ENCODE measurements at regions not wholly inside any gene's neighbourhood (a gene's known extent, or its start where the extent isn't known, plus 50 kb on each side); places are given as distances from the start of the nearest gene placed in this dataset.

DNA sequence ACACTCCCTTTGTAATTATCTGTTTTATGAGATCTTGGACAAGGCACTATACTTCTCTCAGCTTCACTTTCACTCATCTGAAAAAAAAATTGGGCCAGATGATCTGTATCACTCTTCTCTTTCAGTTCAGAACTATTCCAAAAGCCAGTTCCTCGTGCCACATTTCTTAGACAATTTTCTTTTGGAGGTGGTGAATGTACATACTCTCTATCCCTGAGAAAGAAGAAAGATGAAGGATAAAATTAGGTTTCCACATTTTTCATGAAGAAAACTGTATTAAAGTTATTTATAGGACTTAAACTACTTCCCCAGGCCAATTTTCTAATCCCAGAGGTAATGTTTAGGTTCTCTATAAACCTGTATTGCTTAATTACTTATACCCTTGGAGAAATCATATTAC is 171.6 kb downstream of the SLC6A15 start:
- DNase-seq (ENCODE audit: low spot score): no peak

DNA sequence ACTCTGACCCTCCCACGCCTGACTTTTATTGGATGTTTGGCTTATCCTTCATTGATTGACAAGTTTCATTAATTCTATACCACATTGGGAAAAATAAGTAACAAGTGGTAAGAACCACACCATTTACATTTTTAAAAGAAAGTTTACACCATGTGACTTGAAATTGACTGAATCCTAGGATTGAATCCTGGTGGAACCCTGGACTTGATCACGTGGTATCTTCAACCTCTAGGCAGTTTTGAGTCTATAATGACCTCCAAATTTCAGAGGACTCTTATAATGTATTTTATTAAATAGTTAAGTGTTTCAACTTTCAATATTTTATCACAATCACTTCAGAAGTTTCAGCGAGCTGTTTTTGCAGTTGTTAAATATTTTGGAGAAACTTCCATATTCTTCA is 172.0 kb downstream of the SLC6A15 start:
- DNase-seq (ENCODE audit: low spot score): no peak

DNA sequence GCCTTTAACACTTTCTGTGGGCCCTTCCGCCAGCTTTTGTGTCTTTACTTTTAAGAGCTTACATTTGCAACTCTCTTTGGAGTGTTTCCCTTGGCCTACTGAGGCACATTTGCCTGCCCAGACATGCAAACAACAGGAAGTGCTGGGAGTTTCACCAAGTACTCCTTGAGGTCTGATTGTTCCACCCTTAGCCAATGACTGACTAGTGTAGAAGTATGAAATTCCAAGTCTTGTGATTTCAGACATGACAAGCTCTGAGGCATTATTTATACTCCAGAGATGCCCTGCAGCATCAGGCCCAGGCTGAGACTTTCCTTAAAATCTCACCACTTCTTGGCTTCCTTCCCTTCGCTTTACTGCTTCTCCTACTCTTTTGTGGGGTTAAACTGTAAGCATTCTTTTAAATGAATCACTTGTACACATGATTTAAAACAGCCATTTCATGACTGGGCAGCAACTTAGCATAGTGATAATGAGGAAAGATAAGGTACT is 174.1 kb downstream of the SLC6A15 start:
- DNase-seq (ENCODE audit: low spot score): no peak

DNA sequence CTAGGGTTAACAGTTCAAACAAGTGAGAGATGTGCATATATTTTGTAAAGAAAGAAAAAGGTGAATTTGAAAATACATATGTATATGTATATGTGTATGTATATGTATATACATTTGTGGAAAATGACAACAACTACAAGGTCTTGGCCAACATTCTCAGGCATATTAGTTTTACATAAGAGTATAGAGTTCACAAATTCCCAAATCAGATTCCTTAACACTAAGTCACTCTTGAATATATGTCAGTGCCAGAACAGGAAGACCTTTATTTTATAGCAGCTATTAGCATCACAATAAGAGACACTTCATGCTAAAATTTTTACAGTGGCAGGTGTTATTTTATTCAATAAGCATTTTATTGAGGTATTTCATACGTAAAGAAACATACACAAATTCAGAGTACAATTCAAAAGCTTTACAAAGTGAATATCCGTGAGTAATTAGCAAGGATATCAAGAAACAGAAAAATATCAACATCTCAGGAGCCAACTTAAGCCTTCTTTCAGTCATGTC is 179.7 kb downstream of the SLC6A15 start:
- DNase-seq (ENCODE audit: low spot score): no peak

DNA sequence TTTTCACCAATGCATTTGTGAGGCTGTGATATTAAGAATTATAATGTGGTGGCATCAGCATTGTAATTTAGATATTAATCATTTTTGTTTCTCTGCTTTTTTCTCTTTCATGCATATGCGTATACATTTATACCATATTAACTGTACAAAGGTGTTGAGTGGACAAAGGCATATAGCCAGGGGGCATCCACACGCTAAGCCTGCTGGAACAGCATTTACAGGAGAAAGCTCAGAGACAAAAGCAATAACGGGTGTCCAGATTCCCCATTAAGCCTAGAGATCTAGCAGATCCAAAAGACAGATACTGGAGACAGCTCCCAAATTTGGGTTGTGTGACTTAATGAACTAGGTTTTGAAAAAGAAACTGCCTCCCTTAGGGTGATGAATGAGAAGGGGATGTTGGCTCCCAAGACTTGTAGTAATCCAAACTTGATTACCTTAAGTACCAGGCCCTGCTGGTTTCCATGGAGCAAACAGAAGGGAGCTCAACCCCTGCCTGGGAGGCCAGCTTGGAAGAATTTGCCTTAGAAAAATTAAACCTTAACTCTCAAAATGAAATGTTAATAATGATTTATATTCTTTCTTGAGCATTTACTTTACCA is 181.9 kb downstream of the SLC6A15 start:
- DNase-seq (ENCODE audit: low spot score): no peak

DNA sequence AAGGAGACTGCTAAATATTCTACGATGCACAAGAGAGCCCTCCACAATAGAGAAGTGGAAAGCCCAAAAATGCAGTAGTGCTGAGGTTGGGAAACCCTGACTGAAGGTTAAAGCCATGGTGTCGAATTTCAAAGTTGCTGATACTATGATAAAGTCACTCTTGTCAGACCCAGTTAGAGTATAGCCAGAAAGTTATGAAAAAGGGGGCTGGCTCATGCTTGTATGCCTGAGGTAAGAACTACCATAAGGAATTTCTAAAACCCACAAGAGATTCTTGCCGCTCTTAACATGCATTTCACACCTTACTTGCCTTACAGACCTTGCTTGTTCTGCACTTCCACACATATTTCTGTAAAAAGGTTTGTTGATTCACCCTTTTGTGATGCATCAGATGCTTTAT is 184.6 kb downstream of the SLC6A15 start:
- no peak for DNase-seq (ENCODE audit: low spot score)

DNA sequence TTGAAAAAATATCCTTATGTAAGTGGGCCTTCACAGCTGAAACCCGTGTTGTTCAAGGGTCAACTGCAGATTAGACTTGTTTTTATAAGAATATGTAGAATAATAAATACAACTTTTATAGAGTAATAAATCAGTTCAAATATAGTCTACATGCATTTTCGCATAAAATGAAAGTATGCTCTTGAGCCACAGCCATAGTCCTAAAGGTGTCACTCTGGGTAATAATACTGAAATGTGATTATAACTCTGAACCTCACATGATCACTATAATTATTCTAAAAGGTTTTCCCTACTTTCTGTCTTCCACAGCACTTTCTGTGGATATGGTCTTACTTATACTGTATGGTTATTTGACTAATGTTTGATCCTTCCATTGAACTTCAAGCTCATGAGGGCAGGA is 185.8 kb downstream of the SLC6A15 start:
- DNase-seq (ENCODE audit: low spot score): no peak

DNA sequence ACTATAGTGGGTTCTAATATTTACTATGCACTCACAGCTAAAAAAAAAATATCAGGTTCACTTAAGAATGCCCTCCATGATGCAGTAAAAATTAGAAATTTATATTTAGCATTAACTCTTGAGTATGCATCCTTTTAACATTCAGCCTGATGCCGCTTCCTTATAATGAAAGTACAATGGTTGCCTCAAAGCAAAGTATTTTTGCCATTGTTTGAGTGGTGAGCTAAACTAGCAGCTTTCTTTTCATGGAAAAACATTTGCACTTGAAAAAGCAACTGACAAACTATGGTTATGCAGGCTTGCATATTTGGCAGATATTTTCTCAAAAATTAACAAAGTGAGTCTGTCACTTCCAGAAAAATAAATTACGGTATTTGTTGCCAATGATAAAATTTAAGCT is 188.6 kb downstream of the SLC6A15 start:
- DNase-seq (ENCODE audit: low spot score): no peak

DNA sequence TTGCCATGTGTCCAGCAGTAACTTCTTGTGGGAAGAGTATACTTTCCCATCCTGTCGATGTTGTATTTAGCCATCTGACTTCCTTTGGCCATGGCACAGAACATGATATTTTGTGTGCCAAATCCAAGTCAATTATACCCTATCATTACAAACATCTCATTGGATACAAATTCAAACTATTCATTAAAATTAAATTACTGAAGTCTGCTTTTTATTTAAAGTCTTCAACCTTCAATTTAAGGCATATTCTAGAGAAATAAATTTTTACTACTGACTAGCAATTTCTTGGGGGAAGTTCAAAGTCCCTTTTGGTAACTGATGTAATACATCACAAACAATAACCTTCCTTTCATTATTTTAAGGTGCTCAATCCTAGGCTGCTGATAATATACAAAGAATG is 192.6 kb downstream of the SLC6A15 start:
- no peak for DNase-seq (ENCODE audit: low spot score)

DNA sequence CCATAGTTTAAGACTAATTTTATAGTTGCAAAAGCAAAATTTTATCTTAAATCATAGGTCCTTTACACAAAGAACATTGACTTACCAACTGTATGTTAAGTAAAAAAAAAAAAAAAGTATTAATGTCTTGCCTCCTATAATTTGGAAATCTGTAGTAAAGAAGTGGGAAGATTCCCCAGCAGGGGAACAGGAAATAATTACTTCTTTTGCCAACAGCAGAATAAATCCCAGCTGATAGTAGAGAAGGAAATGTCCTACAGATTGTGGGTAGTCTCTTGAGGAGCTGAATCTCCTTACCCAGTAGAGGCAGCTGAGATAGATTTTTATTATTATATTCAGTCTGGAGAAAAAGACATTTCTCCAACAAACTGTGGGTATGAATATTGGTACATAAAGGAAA is 193.7 kb downstream of the SLC6A15 start:
- no peak for DNase-seq (ENCODE audit: low spot score)

DNA sequence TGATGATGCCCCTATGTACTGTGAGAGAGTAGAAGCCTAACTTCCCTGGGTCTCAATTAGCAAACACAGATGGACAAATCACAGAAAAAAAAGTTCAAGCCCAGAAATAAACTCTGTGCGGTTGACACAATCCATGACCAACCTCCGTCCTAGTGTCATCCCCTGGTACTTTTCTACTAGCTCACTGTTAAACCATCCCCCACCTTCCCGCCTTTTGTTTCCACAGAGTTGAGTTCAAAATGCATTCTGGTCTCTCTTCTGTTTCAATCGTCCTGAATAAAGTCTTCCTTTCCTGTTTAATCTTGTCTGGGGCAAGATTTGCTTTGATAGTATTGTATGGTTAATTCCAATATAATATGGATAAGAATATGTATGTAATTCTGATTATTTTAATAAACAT is 199.9 kb downstream of the SLC6A15 start:
- DNase-seq (ENCODE audit: low spot score): no peak

DNA sequence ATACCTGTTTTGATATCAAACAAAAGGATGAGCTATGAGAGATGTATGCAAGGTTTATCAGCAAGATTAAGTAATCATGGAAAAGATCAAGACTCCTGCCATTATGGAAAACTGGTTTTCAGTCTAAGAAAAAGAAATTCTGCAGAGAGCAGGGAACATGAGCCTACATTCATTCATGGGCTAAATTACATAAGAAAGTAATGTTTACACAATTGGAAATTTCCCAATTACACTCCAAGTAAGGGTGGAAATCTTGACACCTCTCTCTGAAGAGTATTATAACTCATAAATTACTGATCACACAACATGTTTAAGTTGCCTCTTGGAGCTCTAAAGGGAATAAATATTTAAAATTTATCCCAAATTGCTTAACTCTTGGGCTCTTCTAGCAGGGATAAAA is 206.2 kb downstream of the SLC6A15 start:
- DNase-seq (ENCODE audit: low spot score): no peak

DNA sequence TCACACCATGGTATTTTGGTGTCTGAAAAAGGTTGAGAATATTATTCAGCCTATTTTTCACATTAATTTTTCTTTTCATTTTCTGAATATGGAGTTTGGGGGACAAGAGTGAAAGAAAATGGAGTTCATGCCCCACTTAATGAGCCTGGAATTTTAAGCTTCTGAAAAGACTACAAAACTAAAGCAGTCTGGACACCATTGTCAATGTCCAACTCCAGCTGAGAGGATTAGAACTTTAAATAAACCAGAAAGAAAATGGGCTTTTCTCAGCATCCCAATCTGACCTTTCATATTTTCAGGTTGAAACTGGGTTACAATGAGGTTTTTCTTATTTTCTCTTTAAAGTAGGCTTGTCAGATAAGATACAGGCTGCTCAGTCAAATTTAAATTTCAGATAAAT is 207.7 kb downstream of the SLC6A15 start:
- DNase-seq (ENCODE audit: low spot score): no peak

DNA sequence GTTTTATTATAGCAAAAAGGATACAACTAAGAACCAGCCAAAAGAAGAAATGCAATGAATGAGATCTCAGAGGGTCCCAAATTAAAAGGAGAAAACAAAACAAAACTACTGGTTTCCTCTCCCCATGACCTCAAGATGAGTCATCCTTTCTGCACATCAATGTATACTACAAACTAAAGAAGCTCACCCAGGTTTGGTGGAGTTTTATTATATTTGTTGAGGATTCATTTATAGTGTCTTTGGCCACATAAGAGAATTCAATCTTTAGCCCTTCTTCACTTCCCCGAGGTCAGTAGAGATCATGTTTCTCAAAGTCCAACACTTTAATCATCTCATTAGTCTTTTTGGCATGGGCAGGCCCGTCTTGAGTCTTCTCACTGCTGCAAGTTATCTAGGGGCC is 210.6 kb downstream of the SLC6A15 start:
- no peak for DNase-seq (ENCODE audit: low spot score)

DNA sequence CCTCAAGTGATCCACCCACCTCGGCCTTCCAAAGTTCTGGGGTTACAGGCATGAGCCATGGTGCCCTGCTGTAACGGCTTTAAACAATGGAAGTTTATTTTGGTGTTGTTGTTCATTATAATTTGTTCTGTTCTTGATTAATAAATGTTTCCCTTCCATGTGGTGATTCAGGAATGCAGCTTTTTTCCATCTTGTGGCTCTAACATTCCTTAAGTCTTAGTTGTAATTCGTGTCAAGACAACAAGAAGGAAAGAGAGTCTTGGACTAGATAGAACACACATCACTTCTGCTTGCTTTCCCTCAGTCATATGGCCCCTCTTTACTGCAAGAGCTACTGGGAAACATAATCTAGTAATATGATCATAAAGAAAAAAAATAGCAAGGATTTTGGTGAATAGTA is 211.6 kb downstream of the SLC6A15 start:
- no peak for DNase-seq (ENCODE audit: low spot score)

DNA sequence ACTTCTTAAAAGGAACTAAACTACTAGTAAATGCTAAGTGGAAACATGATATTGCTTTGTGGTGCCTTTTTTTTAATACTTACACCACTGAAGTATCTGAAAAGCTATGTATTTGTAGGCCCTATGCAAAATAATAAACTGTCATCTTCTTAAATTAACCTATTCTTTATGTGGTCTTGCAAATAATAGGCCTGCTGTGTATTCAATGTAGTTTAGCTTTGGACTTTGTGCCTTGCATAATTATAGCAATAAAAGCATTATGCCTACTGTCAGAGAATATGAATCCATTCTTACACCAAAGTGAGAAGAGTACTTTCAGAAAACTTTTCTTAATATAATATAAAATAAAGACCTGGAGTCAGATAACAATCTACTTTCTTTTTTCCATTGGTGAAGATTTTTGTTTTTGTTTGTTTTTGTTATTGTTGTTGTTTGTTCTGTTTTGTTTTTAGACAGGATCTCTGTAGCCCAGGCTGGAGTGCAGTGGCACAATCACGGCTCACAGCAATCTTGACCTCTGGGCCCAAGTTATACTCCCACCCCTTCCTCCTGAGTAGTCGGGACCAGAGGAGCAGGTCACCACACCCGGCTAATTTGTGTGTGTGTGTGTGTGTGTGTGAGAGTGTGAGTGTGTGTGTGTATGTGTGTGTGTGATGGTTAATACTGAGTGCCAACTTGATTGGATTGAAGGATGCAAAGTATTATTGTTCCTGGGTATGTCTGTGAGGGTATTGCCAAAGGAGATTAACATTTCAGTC is 213.8 kb downstream of the SLC6A15 start:
- no peak for DNase-seq (ENCODE audit: low spot score)

DNA sequence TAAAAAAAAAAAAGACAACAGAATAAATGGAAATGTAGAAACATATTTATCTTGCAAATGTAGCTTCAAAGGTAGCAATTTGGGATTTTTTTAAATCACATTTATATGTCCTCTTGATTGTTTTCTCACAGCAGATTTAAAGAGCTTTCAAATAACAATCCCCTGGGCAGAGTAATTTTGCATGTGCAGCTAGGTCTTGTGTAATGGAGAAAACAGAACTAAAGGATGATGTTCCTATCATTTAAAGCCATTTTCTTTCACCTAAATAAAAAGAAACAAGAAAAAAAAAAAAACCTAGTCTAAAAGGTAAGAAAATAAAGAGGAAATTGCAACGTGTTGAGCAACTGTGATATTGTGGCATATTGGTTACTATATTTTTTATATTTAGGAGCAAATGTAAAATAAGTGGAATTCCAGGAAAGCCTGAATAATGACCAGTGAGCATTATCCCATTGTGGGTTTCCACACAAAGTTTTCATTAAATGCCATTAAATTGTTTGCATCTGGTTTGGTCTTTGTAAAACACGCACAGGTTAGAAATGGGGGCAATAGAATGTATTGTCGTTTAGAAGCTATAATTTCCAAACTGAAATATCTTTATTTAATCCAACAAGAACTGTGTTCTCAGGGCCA is 215.6 kb downstream of the SLC6A15 start:
- DNase-seq (ENCODE audit: low spot score): no peak

DNA sequence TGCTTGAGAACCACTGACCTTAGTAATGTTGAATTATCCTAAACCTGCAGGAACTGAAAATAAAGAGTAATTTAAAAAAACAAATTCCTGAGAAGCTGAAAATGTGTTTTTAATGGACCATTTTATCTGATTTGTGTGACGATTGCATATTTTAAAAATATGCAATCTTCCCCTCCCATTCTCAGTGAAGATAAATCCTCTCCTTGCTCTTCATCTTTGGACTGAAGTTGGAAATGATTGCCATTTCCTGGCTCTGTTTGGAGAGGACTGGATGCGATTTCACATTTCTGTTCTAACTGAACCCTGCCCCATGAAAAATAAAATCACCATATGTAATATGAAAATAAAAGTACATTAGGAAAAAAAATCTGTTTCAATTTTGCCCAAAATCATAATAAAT is 216.3 kb downstream of the SLC6A15 start:
- no peak for DNase-seq (ENCODE audit: low spot score)

DNA sequence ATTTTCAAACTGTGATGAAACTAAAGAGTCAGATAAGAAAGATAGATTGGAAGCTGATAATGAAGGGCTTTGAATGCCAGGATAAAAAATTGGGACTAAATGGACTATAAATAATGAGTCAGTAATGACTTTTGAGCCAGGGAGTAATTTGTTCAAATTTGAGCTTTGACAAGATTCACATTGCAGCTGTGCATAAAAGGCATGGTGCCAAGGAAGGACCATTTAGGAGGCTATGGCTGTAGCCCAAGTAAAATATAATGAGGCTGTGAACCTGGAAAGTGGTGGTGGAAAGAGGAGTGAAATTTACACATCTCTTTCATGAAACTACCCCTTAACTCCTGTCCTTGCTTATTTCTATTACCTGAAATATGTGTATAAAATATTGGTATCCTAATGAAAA is 218.5 kb downstream of the SLC6A15 start:
- DNase-seq (ENCODE audit: low spot score): no peak

DNA sequence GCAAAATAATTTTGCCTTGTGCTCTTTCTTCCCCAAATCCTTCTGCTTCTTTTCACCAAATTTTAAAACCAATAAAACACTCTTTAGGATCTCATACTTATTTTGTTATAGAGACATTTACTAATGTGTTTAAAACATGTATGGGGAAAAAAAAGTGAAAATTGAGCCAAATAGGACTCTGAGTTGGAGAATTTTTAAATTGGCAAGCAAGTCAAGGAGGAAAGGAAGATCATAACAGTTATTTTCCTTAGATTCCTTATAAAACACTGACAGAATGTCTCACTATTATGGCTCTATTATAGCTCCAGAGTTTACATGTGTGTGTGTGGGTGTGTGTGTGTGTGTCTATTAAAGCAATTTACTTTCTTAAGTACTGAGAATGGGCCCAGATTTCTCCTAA is 220.5 kb downstream of the SLC6A15 start:
- no peak for DNase-seq (ENCODE audit: low spot score)

DNA sequence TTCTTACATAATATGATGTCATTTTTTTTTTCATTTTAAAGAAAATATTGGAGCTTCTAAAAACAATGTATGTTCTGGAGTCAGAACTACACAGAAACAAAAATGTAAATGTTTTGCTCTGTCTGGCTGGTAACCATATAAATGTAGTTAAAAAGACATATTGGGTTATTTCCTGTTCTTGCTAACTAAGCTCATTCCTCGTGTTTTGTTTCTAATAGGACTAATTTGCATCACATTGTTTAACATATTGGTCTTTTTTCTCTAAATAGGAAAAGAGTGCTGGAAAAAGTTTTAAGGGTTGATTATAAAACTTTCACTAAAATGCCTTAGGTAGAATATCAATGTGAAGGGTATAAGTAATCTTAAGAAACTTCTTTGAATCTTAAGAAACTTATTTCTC is 221.3 kb downstream of the SLC6A15 start:
- no peak for DNase-seq (ENCODE audit: low spot score)

DNA sequence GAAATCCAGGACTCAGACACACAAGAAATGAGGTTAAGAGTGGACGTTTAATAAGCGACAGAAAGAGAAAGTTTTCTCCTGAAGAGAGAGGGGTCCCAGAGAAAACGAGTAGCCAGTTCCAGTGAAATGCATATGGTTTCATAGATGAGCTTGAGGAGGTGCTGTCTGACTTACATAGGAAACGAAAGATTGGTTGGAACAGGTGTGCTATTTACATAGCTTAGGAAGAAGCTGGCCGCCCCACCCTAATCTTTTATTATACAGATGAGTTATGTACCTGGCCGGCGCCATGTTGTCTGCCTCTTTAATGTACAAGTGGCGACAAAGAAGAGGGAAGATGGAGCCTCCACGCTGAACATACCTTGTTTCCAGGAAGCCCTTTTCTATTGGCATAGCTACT is 223.0 kb downstream of the SLC6A15 start:
- DNase-seq (ENCODE audit: low spot score): no peak

DNA sequence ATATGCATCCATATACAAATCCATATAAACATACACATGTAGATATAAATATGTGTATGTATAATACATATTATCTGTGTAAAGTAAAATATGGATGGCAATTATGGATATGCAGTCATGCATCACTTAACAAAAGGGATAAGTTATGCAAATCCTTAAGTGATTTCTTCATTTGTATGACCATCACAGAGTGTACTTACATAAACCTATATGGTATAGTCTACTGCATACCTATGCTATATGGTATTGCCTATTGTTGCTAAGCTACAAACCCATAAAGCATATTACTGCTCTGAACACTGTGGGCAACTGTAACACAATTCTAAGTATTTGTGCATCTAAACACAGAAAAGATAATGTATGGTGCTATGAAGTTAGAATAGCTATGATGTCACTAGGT is 227.2 kb downstream of the SLC6A15 start:
- no peak for DNase-seq (ENCODE audit: low spot score)

All from CD4-positive, alpha-beta T cell treated with Interleukin-2 at 100 ng/mL for 4 hours (primary cell).